PC-9 (cell line): ENCODE measurements at regions not wholly inside any gene's neighbourhood (a gene's known extent, or its start where the extent isn't known, plus 50 kb on each side); places are given as distances from the start of the nearest gene placed in this dataset.

Experiments
- BruUV-seq: library from RNA; stranded (reverse); fragments of 400-500 nt; replicated peaks from 2 replicates; lab custom pipeline; 2021; lab: Mats Ljungman, UMichigan
- CTCF ChIA-PET: fragments of 300-600 bp; sonication (Branson Sonifier 250); formaldehyde crosslinking; loops from one replicate; lab custom pipeline; 2022; ENCODE audit warnings: antibody characterized with exemption; lab: Charles Lee
- POLR2A ChIA-PET: fragments of 300-600 bp; sonication (Branson Sonifier 250); formaldehyde crosslinking; loops from one replicate; lab custom pipeline; 2022; ENCODE audit warnings: antibody characterized with exemption; ENCODE audit not compliant: unreplicated experiment; lab: Charles Lee
- DNase-seq, 2 experiments: peaks; one replicate each; pipeline versions ENCODE4 v3.0.0 to v3.0.0-alpha.2; 2015 to 2022; ENCODE audit warnings: mixed read lengths in 1 of 2
- H2AFZ ChIP-seq: fragments of 200-600 bp; sonication (generic); 2 replicates; pipeline ENCODE4 v1.8.1; 2017; ENCODE audit warnings: antibody characterized with exemption
- H3F3A ChIP-seq: fragments of 200-600 bp; sonication (generic); 2 replicates; pipeline ENCODE4 v1.8.1; 2017; ENCODE audit warnings: antibody characterized with exemption, mild to moderate bottlenecking, low read depth; ENCODE audit not compliant: insufficient read depth
- H3K27ac ChIP-seq: fragments of 200-600 bp; sonication (generic); 2 replicates; pipeline ENCODE4 v1.6.1; 2016; ENCODE audit warnings: mixed run types
- H3K27me3 ChIP-seq: fragments of 200-600 bp; sonication (generic); 2 replicates; pipeline ENCODE4 v1.6.1; 2016; ENCODE audit warnings: low read depth, mixed run types; ENCODE audit not compliant: insufficient read depth
- H3K36me3 ChIP-seq: fragments of 200-600 bp; sonication (generic); 2 replicates; pipeline ENCODE4 v1.6.1; 2016; ENCODE audit warnings: low read depth, mixed run types
- H3K4me1 ChIP-seq: fragments of 200-600 bp; sonication (generic); replicated peaks from 2 replicates; pipeline ENCODE4 v1.6.1; 2016; ENCODE audit warnings: mixed run types; ENCODE audit not compliant: insufficient read depth
- H3K4me2 ChIP-seq: fragments of 200-600 bp; sonication (generic); 2 replicates; pipeline ENCODE4 v1.6.1; 2017; ENCODE audit warnings: mixed run types
- H3K4me3 ChIP-seq: fragments of 200-600 bp; sonication (generic); 2 replicates; pipeline ENCODE4 v1.6.1; 2016; ENCODE audit warnings: mixed run types
- H3K79me2 ChIP-seq: fragments of 200-600 bp; sonication (generic); 2 replicates; pipeline ENCODE4 v1.6.1; 2017; ENCODE audit warnings: low read depth, mixed run types
- H3K9me2 ChIP-seq: fragments of 200-600 bp; sonication (generic); 2 replicates; pipeline ENCODE4 v1.8.1; 2017; ENCODE audit warnings: mild to moderate bottlenecking; ENCODE audit not compliant: insufficient read depth
- H3K9me3 ChIP-seq: fragments of 200-600 bp; sonication (generic); 2 replicates; pipeline ENCODE4 v1.8.1; 2016; ENCODE audit warnings: low read depth; ENCODE audit not compliant: insufficient read depth
- H4K20me1 ChIP-seq: fragments of 200-600 bp; sonication (generic); 2 replicates; pipeline ENCODE4 v1.8.1; 2017; ENCODE audit not compliant: insufficient read depth
- CTCF ChIP-seq: fragments of 200-600 bp; sonication (generic); conservative IDR thresholded peaks from 2 replicates; pipeline ENCODE4 v1.6.1; 2017; ENCODE audit warnings: mixed run types, antibody characterized with exemption, mild to moderate bottlenecking, moderate library complexity
- EZH2 ChIP-seq: fragments of 200-600 bp; sonication (generic); IDR thresholded peaks from 2 replicates; pipeline ENCODE4 v1.8.0; 2017; ENCODE audit warnings: antibody characterized with exemption, low read depth
- intact Hi-C: fragments of 100-400 bp; cut with micrococcal nuclease; formaldehyde crosslinking; loops from one replicate; pipeline ENCODE4 v1.10.0; 2022; ENCODE audit not compliant: unreplicated experiment

GRCh38 chr6:27133281-27134227, 113.9 kb upstream of the PRSS16 start:
- 0 out of 2 replicates have a peak, but pooled peaks cover 3% of the 10 kb centered on the region for H3K9me3 ChIP-seq
- ChIA-PET CTCF (interaction anchor here (0.6 kb wide), 3 partner anchors 631 to 1223 kb away, joined by 3 read pairs; no protein-coding TSS in a partner anchor), POLR2A (interaction anchor here (0.5 to 3.8 kb wide), 13 partner anchors 10 to 1073 kb away, joined by 3 to 202 read pairs (median 4); a partner anchor contains a TSS)
- H3K27ac ChIP-seq: peak overlapping the region; percentile 73
- peaks cover 17% of the 10 kb centered on the region for H3K4me1 ChIP-seq
- H2AFZ ChIP-seq: peak overlapping the region; percentile 68
- H3K4me3 ChIP-seq: peak overlapping the region; percentile 74
- intact Hi-C loops: loop anchor here (2.0 to 10.0 kb wide), 4 partner anchors 675 to 1101 kb away; a partner anchor contains a TSS
- BruUV-seq: TSS peak; percentile 88
- no peaks in the 10 kb centered on the region for H3K27me3 ChIP-seq
- peak; percentile 65 to 75 for DNase-seq
- no peaks in the 10 kb centered on the region for H3K36me3 ChIP-seq
- no peaks in the 10 kb centered on the region for H3K9me2 ChIP-seq
- H3F3A ChIP-seq: peaks cover 40% of the 10 kb centered on the region
- 0 out of 2 replicates have a peak, but pooled peaks have one; percentile 16 for TF ChIP-seq CTCF
- TF ChIP-seq EZH2: no peak
- H3K4me2 ChIP-seq: peak overlapping the region; percentile 87
- no peaks in the 10 kb centered on the region for H3K79me2 ChIP-seq
- no peaks in the 10 kb centered on the region for H4K20me1 ChIP-seq

- H3K27me3 ChIP-seq: no peaks in the 10 kb centered on the region
- intact Hi-C loops: loop anchor here (10.0 kb wide), 1 partner anchor 850 kb away; a partner anchor contains a TSS
- H3K4me1 ChIP-seq: peaks cover 20% of the 10 kb centered on the region
- H3K9me3 ChIP-seq: 0 out of 2 replicates have a peak, but pooled peaks cover 3% of the 10 kb centered on the region
- H4K20me1 ChIP-seq: no peaks in the 10 kb centered on the region
- no peaks in the 10 kb centered on the region for H3K9me2 ChIP-seq
- POLR2A ChIA-PET: interaction anchor here (0.6 to 3.8 kb wide), 7 partner anchors 8 to 918 kb away, joined by 3 to 202 read pairs (median 4); a partner anchor contains a TSS
- no peaks in the 10 kb centered on the region for H3K36me3 ChIP-seq
- CTCF ChIA-PET: interaction anchor here (0.7 kb wide), 1 partner anchor 18 kb away, joined by 9 read pairs; no protein-coding TSS in a partner anchor
- TF ChIP-seq CTCF (no peak), EZH2 (no peak)
- no peak for DNase-seq
- peaks cover 9% of the 10 kb centered on the region; the same call in 1 of the 2 replicates for H3K79me2 ChIP-seq
- peaks cover 45% of the 10 kb centered on the region for H3F3A ChIP-seq
- peak overlapping the region; percentile 87 for H3K4me2 ChIP-seq
- no TSS peak for BruUV-seq
- H3K27ac ChIP-seq: 0 out of 2 replicates have a peak overlapping the region, but pooled peaks have one; percentile 73
- no peak overlapping the region for H2AFZ ChIP-seq
- peak overlapping the region; percentile 74 for H3K4me3 ChIP-seq
These were observed 112.3 kb upstream of the PRSS16 start for GRCh38 chr6:27135087-27135657.

GRCh38 chr6:27136077-27136644, 111.3 kb upstream of the PRSS16 start:
- intact Hi-C loops: loop anchor here (10.0 kb wide), 1 partner anchor 851 kb away; a partner anchor contains a TSS
- 0 out of 2 replicates have a peak, but pooled peaks cover 3% of the 10 kb centered on the region for H3K9me3 ChIP-seq
- no TSS peak for BruUV-seq
- H3K9me2 ChIP-seq: no peaks in the 10 kb centered on the region
- peaks cover 13% of the 10 kb centered on the region for H3K4me1 ChIP-seq
- CTCF ChIA-PET: no interaction called here
- no peaks in the 10 kb centered on the region for H3K27me3 ChIP-seq
- no peak overlapping the region for H3K27ac ChIP-seq
- POLR2A ChIA-PET: no interaction called here
- no peak for TF ChIP-seq EZH2
- TF ChIP-seq CTCF: no peak
- no peaks in the 10 kb centered on the region for H3K36me3 ChIP-seq
- H3K79me2 ChIP-seq: peaks cover 13% of the 10 kb centered on the region
- H3F3A ChIP-seq: peaks cover 39% of the 10 kb centered on the region
- H3K4me2 ChIP-seq: no peak overlapping the region
- no peak for DNase-seq
- H3K4me3 ChIP-seq: no peak overlapping the region
- H4K20me1 ChIP-seq: no peaks in the 10 kb centered on the region
- no peak overlapping the region for H2AFZ ChIP-seq
